Stimulated activated CD4-positive, alpha-beta T cell treated with anti-CD3 and anti-CD28 coated beads, Interleukin-15, amount 100 ng/mL, for 1 hour (primary cell): ENCODE measurements at regions not wholly inside any gene's neighbourhood (a gene's known extent, or its start where the extent isn't known, plus 50 kb on each side); places are given as distances from the start of the nearest gene placed in this dataset.

Source experiments
- DNase-seq, 2 donors: peaks; one replicate each; pipeline ENCODE4 v3.0.0-alpha.2; 2020; ENCODE audit warnings: low read depth in 1 of 2, low spot score in 1 of 2

DNA sequence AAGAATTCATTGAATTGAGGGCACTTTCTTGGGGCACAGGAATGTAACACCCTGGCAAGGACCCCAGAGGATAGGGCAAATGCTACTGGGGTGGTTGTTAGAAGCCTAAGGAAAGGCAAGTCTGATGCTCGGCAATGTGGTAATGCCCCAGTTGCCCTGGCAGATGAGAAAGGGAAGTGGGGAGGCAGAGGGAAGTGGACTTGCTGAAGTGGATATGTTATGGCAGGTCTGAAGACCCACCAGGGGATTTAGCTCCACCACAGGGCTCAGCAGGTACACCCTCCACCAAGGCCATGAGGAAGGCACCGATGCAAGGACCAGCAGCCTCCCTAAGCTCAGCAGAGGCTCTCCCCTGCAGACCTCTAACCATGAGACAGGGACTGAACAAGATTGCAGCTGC lies 184.8 kb downstream of the IRX5 start:
- no peak for DNase-seq

DNA sequence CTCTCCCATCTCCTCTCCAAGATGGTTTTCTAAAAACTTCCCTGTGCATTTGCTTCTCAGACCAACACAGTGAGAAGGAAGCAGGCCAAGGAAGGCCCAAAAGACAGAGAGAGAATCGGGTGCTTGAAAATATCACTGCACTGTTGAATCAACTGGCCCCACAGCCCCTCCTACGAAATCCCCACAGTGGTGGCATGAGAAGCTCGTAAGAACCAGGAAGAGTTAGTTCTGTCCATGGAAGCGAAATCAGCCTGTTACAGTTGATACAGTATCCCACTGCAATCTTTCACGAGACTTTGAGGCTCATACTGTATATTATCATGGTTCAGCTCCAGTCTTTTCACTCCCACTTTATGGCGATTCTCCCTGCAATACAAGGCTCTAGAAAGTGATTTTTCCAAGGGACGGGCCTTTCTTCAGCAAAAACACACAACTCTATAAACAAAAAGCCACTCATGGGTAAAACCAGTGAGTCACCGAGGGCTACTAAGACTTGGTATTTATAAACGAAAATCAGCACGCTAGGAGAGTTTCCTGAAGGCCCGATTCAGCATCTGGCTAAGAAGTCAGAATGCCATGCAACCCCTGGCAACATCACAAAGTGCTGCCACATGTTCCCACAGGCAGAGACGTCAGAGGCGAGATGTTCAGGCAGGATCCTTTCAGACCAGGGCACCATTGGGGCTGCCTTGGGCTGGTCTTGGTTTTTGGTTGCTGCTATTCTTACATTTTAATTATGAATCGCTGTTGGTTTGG lies 185.7 kb downstream of the IRX5 start:
- DNase-seq = no peak

DNA sequence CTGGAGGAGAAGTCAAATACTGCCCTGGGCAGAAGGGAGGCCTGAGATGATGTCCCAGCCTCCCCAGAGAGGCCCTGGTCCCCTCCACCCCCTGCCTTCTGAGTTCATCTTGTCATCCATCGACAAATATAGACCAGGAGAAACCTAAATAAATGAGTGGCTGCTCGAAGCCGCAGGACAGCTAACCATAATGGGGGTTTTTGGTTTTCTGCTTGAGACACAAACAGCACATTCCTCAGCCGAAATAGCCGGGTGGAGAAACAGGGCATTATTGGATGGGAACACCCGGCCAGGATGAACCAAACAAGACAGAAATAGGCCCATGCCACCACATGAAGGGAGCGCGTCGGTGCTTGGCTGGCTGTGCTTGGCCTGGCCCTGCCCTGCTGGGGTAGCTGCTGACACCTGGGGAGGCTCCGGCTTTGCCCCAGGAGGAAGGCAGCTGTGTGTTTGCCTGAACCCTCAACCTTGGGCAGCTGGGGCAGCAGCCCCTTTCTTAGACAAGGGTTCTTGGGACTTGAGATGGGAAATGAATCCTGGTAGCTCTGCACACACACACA lies 188.1 kb downstream of the IRX5 start:
- DNase-seq = no peak

DNA sequence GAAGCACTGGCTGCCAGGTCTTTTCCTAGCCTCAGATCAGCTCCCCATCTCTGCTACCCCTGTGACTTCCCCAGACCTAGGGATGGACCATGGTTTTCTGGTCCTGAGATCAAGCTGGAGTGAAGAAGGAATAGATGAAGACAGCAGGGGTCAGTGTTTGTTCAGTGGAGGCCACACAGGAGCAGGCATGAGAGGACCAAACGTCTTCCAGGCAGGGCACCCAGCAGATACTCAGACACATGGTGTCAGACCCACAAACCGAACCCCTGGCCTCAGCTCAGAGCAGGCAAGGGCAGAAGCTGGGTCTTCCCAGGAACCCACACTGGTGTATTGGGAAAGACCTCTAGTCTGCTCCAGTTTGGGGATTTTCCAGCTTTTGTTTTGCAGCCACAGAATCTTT lies 189.7 kb downstream of the IRX5 start:
- DNase-seq = no peak

DNA sequence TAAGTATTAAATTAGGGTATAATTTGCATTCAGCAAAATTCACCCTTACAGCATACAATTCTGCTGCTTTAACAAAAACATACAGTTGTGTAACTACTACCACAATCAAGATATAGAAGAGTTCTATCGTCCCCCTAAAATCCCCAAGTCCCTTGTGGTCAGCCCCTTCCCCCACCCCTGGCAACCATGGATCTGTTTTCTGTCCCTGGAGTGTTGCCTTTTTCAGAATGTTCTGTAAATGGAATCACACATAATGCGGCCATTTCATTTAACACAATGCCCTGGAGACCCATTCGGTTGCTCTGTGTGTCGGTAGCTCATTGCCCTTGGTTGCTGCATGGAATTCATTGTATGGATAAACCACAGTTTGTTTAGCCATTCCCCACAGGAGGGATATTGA lies 190.2 kb downstream of the IRX5 start:
- DNase-seq = no peak

DNA sequence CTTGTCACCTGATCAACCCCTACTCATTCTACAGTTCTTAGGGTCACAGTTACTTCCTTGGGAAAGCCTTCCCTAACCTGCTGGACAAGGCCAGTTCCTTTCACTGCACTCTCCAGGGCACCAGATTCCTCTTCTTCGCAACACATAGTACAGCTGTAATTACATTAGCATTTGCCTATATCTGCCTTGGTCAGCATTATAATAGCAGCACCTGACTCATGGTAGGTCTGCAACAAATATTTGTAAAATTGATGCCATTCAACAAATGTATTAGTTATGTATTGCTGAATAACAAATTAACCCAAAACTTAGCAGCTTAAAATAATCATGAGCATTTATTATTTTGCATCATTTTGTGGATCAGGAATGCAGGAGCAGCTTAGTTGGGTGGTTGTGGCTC lies 193.0 kb downstream of the IRX5 start:
- no peak for DNase-seq

DNA sequence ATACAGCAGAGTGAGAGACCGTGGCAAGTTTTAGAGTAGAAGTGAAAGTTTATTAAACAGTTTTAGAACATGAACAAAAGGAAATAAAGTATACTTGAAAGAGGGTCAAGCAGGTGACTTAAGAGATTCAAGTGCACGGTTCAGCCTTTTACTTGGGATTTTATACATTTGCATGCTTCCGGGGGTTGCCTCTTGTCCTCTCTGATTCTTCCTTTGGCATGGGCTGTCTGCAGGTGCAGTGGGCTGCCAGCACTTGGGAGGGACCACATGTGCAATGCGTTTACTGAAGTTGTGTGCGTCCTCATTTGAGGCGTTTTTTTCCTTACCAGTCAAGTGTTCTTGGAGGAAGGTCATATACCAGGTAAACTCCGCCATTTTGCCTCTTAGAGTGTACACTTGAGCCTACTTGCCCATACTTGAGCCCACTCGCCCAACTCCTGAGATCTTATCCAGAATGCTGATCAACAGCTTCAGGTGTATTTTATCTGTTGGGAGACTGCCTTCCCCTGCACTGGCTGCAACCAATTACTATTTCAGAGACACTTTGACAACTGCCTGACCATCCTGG lies 195.2 kb downstream of the IRX5 start:
- DNase-seq = no peak

DNA sequence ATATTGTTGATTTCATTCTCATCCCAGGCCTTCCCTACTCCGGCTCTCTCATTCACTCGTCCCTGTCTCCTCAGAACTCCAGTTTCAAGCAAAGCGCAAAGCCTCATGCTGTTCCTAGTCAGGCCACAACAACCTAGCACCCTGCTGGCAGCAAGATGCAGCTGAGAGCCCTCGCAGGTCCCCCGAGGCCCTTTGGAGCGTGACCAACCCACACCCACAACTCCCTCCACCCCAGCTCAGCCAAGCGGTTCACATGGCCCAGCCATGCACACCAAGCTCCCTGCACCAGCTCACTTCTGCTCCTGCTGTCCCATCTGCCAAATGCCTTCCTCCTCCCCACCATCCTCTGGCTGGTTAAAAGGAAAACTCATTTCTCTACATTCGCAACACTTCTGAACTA lies 195.8 kb downstream of the IRX5 start:
- no peak for DNase-seq

DNA sequence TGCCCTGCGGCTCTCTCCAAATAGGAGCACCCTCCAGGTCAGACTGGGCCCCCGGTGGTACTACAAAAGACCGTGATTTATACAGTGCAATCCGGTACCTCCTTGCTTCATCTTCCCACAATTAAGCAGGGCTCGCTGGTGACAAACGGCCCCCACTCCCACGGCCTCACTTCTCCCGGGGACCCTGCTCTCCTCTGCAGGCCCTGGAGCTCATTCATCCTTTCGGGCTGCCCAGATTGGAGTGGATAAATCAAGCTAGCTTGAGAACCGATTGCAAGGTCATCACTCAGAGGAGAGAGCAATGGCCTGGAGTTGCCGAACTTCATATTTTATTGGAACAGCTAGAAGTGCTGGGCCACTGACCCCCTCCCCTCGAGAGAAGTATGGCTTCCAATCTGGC lies 193.5 kb upstream of the IRX6 start:
- no peak for DNase-seq

DNA sequence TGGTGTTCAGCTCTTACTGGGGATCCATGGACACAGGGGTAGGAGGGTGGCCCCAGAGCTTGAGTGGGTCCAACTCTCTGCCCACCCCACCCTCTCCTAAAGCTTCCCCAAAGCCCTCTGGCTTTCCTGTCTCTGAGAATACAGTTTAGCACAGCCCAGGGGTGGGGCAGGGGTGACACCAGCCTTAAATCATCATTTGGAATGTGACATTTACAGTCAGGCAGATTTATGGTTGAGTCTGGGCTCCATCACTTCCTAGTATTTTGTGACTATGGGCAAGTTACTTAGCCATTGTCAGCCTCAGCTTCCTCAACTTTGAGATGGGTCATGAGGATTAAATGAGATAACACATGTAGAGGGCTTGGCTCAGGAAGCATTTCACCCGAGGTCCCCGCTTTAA lies 193.1 kb upstream of the IRX6 start:
- no peak for DNase-seq

DNA sequence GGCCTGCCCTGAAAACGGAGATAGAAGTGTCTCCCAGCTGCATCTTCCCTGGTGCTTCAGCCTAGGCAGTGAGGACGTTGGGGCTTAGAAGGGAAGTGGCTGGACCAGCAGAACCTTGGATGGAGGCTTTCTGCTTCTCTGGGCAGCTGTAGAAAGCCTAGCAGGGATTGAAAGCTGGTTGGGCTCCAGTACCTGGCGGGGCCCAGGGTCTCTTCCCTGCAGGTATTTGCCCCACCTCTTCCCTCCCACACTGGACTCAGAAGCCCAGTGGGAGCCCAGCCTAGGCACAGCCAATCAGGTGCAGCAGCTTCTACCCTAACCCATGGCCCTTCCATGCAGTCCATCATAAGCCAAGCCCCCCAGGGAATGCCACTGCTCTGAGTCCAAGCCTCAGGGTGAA lies 190.3 kb upstream of the IRX6 start:
- no peak for DNase-seq

DNA sequence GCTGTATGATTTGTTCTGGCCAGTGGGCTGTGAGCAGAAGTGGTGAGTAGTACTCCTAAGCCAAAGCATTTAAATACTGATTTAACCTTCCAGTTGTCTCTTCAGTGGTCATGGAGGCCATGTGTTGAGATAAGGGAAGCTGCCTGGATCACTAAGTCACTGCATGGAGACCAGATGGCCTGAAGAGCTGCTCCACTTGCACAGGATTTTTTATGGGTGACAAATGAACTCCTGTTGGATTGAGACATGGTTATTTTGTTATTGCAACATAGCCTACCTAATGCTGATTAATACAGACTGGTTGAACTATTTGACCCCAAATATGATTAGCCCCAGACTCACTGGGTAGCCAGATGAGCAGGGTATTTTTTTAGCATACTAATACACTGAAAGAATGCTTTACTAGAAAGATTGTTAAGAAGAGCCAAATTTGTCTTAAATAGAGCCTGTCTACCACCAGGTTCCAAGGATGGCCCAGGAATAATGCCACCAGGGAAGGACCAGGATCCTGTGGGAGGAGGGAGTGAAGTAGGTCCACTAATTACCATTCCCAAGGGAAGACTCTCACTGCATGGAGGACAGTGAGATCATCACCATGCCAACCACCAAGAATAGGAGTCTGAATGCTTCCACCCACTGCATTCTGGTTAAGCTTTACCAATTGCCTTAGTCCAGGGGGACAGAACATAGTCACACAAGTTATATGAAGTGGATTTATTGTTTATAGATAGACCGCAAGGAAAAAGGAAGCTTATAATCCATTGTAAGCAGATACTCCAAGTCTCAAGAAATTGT lies 187.4 kb upstream of the IRX6 start:
- DNase-seq = no peak

DNA sequence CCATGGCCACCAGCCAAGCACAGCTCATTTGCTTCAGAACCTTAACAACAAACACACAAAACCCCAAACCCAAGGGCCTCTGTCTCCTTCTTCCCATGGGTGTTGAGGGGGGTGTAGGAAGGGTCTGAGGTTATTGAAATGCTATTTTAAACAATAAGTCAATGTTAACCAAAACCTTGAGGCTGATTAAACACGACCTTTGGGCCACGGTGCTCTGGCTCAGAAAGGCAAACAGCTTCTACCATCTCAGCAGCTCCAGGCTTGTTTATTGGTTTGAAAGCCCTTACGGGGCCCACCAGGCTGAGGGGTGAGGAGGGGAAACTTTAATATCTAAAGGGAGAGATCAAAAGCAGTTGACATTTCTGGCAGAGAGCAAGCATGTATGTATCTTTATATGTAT lies 185.7 kb upstream of the IRX6 start:
- DNase-seq = no peak

DNA sequence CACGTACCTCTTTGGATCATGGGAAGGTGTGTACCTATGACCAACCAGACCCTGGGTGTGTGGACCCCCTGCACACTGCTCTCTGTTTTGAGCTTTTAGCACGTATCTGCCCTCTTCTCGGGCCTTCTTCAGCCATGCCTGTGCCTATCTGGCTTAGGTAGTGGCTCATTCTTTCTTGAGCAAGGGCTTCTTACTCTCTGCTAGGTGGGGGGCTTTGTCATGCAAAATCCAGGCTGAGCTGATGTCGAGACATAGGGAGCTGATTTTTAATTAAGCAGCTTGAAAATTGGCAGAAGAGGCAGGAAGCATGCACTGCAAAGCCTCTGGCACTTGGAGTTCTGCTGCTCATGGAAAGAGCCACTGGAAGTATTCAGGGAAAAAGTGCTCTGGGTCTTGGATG lies 181.6 kb upstream of the IRX6 start:
- DNase-seq = no peak

DNA sequence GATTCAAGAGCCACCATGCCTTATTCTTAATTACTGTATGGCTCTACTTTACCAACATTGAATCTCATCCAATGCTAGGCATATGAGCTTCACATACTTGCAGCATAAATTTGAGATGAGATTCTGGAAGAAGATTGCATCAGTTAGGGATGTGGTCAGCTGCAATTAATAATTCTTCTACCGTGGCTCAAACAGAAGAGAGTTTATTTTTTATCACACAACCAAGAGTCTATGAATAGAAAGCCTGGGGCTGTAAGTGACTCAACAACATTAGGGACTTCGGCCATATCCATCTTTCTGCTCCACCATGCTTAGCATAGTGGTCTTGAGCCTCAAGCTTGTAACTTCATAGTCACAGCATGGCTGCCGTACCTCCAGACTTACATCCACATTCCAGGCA lies 179.4 kb upstream of the IRX6 start:
- DNase-seq = no peak

DNA sequence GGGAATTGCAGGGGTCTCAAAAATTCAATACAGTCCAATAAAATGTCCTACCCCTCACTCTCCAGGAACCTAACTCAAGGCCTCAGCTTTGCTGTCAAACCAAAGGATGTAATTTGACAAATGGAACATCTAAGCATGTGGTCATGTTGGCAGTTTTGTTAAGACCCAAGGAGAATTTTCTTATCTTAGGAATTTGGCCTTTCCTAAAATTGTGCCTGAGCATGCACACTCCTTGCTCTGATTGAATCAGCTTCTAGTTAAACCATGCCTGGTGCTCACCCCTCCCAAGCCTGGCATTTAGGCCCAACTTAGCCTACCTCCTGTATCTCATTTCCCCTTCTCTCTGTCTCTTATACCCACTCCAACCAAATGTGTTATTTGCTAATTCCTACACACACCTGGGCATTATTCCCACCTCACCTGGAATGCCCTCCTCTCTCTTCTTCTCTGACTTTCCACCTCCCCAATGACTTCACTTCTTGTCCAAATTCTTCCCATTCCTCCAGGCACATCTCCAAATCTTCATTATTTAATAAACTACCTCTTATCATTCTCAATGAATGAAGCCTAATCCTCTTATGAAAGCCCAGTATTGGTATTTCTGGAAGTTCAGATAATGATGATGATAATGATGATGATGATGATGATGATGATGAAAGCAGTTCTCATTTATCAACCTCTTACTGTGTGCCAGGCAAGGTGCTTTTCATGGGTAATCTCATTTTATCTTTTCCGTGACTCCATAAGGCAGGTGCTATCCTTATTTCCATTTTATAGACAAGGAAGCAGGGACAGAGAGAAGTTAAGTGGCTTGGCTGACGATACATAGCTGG lies 178.0 kb upstream of the IRX6 start:
- DNase-seq = no peak

DNA sequence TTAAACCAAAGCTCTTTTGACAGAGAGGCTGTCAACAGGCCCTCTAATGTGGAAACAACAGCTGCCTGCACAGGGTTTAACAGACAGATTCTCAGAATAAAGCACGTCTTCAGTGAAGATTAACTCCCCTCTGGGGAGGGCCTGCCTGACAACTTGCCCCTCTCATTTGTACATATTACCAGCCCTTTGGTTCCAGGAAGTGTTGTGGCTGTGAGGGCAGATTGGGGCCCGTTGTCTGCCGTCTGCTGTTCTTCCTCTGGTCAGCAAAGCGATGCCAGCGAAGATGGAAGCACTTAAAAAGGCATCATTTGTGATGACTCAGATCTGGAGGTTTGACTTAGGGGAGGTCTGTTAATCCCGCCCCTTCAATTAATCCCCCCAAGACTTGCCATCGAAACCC lies 177.0 kb upstream of the IRX6 start:
- no peak for DNase-seq

DNA sequence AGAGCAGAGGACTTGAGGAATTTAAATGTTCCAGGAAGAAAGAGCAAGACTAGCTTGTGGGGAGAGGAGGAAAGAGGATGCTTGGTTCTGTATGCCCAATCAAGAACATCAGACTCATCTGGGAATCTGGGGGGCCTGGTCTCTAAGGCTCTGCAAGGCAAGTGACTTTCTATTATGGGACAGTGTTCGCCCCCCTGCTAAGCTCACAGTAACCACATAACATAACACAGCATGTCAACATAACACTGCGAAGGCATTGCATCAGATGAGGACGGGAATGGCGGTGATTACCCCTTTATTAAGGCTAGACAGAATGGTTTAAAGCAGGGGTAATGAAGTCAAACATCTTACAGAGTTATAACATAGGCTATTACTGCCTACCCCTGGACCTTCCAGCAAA lies 176.6 kb upstream of the IRX6 start:
- no peak for DNase-seq

DNA sequence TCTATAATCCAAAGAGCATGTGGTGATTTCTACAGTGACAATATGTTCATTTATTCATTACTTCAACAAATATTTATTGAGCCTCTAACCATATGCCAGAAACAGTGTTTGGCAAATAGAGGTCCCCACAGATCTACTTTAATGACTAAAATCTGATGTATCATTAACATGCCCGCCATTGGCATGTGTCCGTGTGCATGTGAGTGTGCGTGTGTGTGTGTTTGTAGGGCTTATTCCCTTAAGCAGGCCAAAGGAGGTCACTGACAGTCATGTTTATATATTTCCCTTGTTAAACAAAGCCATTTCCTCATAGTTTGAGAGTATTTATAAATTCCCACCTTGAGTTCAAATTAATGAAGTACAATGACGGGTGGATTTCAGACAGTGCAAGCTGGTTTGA lies 174.4 kb upstream of the IRX6 start:
- no peak for DNase-seq

DNA sequence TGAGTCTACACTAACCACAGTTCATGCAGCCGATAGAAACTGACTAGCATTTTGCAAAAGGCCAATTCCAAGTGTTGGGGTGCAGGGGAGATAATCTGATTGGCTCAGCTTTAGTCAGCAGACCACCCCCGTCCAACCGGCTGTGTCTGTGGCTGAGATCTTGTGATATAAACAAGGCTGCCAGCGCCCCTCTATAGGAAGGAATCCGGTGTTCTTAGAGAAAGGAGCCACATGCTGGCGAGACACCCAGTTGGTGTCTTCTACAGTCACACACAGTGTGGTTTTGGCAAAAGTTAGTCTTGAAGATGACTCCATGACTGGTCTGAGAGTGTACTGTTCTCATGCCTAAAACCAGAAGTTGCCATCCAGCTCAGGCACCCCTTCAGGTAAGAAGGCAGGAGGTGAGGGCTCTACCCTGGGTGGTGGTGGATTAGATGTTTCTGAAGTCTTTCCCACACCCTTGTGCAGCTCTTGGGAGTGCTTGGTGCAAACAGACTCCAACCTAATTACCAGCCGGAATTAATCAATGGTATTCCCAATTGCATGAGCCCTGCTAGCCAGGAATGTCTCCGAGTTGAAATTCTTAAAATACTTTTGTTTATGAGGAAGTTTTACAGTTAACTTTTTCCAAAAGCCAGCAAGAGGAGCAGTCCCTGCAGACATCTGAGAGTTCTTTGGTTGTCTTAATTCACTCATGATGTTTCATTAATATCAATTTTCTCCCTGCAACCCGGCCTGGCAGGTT lies 172.3 kb upstream of the IRX6 start:
- no peak for DNase-seq
